Skeletal muscle tissue (tissue), 3 donors: ENCODE measurements at regions not wholly inside any gene's neighbourhood (a gene's known extent, or its start where the extent isn't known, plus 50 kb on each side); places are given as distances from the start of the nearest gene placed in this dataset.

ENCODE experiments used
- H3K27ac ChIP-seq: one replicate; pipeline ENCODE4 v1.7.0; 2013; ENCODE audit warnings: mild to moderate bottlenecking, low read depth, low read length, inconsistent platforms
- H3K27me3 ChIP-seq, 3 donors: one replicate each; pipeline ENCODE4 v1.7.0; 2013; ENCODE audit warnings: low read length in 3 of 3; ENCODE audit not compliant: control insufficient read depth in 3 of 3, insufficient read depth in 3 of 3
- H3K36me3 ChIP-seq, 3 donors: one replicate each; pipeline ENCODE4 v1.7.0; 2013; ENCODE audit warnings: low read length in 3 of 3; ENCODE audit not compliant: control insufficient read depth in 3 of 3, insufficient read depth in 3 of 3
- H3K4me1 ChIP-seq, 3 donors: one replicate each; pipeline ENCODE4 v1.7.0; 2013; ENCODE audit warnings: low read length in 3 of 3, mild to moderate bottlenecking in 3 of 3; ENCODE audit not compliant: control insufficient read depth in 3 of 3, insufficient read depth in 3 of 3
- H3K4me3 ChIP-seq, 3 donors: one replicate each; pipeline ENCODE4 v1.7.0; 2013; ENCODE audit warnings: low read length in 3 of 3
- H3K9ac ChIP-seq, 3 donors: one replicate each; pipeline ENCODE4 v1.7.0; 2013; ENCODE audit warnings: low read length in 3 of 3, mild to moderate bottlenecking in 3 of 3, moderate library complexity in 2 of 3, low read depth in 1 of 3
- H3K9me3 ChIP-seq, 3 donors: one replicate each; pipeline ENCODE4 v1.7.0; 2013; ENCODE audit warnings: low read length in 3 of 3; ENCODE audit not compliant: control insufficient read depth in 3 of 3
- donor health status: Osteomylitis.

DNA sequence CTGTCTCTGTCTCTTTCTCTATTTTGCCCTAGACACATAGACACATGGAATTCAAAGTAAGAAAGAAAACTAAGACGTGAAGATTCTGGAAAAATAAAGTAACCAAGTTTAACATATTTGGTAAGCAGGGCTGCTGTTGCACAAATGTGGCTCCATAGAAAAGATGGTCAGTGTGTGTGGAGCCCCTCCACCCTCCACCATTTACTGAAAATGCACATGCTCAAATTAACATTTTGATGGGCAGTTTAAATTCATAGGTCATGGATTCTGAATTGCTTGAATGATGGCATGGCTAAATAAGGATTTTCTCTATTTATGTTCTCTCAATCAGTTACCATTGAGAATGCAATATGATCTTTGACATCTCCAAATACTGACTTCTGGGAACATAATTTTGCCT lies 165.5 kb upstream of the CHRM2 start:
- Histone ChIP-seq H3K27me3 (no peaks in the 10 kb centered on the region), H3K4me3 (no peak overlapping the region), H3K27ac (no peak overlapping the region), H3K4me1 (no peaks in the 10 kb centered on the region), H3K36me3 (no peaks in the 10 kb centered on the region), H3K9ac (no peak overlapping the region), H3K9me3 (no peaks in the 10 kb centered on the region)

DNA sequence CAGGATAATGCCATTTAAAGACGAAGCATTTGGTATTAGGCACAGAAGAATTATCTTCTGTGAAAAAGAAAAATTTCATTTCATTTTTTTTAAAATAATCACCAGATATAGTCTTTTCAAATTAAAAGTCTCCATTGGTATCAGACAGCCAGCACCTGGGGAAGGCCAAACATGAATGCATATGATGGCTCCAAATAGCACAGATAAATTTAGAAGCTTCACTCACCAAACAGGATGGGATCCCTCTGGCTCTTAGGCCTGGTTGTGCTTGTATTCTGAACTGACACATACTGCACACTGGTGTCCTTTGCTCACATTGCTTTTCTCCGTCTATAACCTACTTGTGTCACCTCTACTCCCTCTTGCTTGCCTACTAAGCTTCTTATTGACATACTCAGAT lies 169.5 kb upstream of the CHRM2 start:
- Histone ChIP-seq H3K9me3 (no peaks in the 10 kb centered on the region), H3K9ac (no peak overlapping the region), H3K36me3 (no peaks in the 10 kb centered on the region), H3K4me3 (no peak overlapping the region), H3K4me1 (no peaks in the 10 kb centered on the region), H3K27me3 (no peaks in the 10 kb centered on the region), H3K27ac (no peak overlapping the region)

- no peaks in the 10 kb centered on the region for H3K36me3 ChIP-seq
- H3K27ac ChIP-seq, result no peak overlapping the region
- no peaks in the 10 kb centered on the region for H3K4me1 ChIP-seq
- H3K9ac ChIP-seq, result no peak overlapping the region
- no peaks in the 10 kb centered on the region for H3K27me3 ChIP-seq
- H3K4me3 ChIP-seq, result no peak overlapping the region
- H3K9me3 ChIP-seq, result no peaks in the 10 kb centered on the region
Observed at GRCh38 chr7:136698231-136698630, 170.2 kb upstream of the CHRM2 start.

DNA sequence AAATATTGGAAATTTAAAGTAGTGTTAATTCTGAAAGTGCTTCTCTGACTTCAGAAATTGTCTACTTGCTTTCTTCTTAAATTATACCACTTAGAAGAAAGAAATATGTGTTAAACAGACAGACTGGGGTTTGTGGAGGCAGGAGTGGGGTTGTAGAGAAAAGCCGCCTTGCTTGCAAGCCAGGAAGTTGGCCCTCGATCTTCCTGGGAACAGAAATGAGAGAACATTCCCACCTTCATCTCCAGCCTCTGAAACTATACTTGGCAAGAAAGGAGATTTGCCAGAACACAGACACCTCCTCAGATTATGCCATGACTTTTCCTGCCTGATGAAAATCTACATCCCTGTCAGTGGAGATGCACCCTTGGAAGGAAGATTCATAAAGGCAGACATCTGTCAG lies 171.2 kb upstream of the CHRM2 start:
- Histone ChIP-seq H3K36me3 (no peaks in the 10 kb centered on the region), H3K9ac (no peak overlapping the region), H3K27me3 (no peaks in the 10 kb centered on the region), H3K9me3 (no peaks in the 10 kb centered on the region), H3K4me3 (no peak overlapping the region), H3K27ac (no peak overlapping the region), H3K4me1 (no peaks in the 10 kb centered on the region)

- Histone ChIP-seq H3K4me1 (no peaks in the 10 kb centered on the region), H3K9me3 (no peaks in the 10 kb centered on the region), H3K27me3 (no peaks in the 10 kb centered on the region), H3K36me3 (no peaks in the 10 kb centered on the region), H3K9ac (no peak overlapping the region), H3K27ac (no peak overlapping the region), H3K4me3 (no peak overlapping the region)
Observed at GRCh38 chr7:136693166-136694119, 175.0 kb upstream of the CHRM2 start.

DNA sequence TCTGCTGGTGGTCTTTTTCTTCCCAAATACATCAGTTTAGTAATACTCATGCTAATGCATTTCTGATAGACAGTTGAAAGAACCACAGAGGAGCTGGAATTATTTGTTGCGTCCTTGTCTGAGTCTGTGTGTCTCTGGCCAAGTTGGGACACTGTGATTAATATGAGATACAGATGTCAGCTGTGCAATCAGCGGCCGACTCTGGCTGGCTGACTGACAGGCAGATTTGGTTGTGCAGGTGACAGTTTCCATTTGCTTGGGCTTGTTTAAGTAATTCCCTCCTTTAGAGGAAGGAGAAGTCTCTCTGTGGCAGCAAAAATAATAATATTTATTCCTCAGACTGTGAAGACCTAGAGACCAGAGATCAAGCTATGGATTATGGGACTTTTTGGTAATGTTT lies 176.2 kb upstream of the CHRM2 start:
- Histone ChIP-seq H3K36me3 (no peaks in the 10 kb centered on the region), H3K27ac (no peak overlapping the region), H3K9me3 (no peaks in the 10 kb centered on the region), H3K27me3 (no peaks in the 10 kb centered on the region), H3K4me1 (no peaks in the 10 kb centered on the region), H3K9ac (no peak overlapping the region), H3K4me3 (no peak overlapping the region)

GRCh38 chr7:136688601-136689000 lies 179.9 kb upstream of the CHRM2 start:
- H3K27me3 ChIP-seq, result no peaks in the 10 kb centered on the region
- no peaks in the 10 kb centered on the region for H3K36me3 ChIP-seq
- H3K9ac ChIP-seq, result no peak overlapping the region
- no peak overlapping the region for H3K4me3 ChIP-seq
- H3K4me1 ChIP-seq, result no peaks in the 10 kb centered on the region
- H3K9me3 ChIP-seq, result no peaks in the 10 kb centered on the region
- H3K27ac ChIP-seq, result no peak overlapping the region

DNA sequence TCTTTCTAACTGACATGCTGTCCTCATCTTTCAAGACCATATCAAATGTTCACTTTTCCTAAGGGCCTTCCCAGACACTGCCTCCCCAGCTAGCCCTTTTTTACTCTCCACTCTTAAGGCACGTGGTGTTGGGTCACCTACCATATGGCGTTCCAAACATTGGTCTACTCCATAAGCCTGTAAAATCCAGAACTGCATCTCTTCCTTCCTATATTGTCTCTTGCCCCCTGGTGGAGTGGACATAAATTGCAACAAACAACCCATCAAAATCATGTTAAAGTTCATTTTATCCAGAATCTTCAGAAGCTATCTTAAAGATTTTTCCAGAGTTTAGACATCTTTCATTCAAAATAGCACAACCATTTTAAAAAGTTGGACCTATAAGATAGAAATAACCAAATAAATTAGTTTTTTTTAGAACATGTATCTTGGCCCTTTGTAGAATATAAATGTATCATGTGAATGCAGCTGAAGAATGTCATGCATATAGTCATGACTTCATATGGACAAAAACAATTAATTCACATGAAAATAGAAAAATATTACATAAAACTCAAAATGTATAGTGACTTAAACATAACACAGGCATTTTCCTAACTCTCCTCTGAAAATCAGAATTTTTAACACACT lies 180.6 kb upstream of the CHRM2 start:
- H3K27ac ChIP-seq, result no peak overlapping the region
- H3K4me3 ChIP-seq, result no peak overlapping the region
- no peaks in the 10 kb centered on the region for H3K36me3 ChIP-seq
- no peak overlapping the region for H3K9ac ChIP-seq
- no peaks in the 10 kb centered on the region for H3K4me1 ChIP-seq
- H3K27me3 ChIP-seq, result no peaks in the 10 kb centered on the region
- H3K9me3 ChIP-seq, result no peaks in the 10 kb centered on the region

DNA sequence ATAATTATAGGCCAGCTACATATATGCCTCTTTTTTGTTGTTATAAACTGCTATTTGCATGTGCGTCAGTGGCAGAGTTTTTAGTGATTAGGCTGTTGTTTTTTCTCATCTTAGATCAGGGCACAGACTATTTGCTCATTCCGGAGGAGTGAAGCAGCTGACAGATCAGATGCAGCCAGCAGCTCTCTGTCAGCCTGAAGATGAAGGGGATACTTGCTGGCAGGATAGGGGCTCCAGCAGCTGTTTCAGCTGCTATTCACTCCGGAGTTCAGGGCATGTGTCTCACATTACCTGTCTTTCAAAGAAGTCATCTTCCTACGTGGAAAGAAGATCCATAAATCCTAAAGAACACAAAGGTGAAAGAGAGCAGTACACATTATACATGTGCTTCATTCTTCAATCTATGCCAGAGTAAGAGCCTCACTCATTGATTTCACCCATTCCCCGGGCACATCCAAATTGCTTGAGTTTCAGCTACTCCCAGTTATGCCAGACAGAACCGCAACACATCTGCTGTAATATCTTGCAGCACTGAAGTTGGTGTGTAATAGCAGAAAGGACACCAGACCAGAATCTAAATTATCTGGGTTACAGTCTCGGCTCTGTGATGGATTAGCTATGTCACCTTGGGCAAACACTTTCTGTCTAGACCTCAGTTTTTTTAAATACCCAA lies 182.8 kb upstream of the CHRM2 start:
- H3K9me3 ChIP-seq, result no peaks in the 10 kb centered on the region
- no peak overlapping the region for H3K27ac ChIP-seq
- H3K4me3 ChIP-seq, result no peak overlapping the region

More for the DNA sequence above, 182.8 kb upstream of the CHRM2 start:
- no peaks in the 10 kb centered on the region for H3K36me3 ChIP-seq
- no peaks in the 10 kb centered on the region for H3K27me3 ChIP-seq
- no peak overlapping the region for H3K9ac ChIP-seq
- no peaks in the 10 kb centered on the region for H3K4me1 ChIP-seq
